ENCODE measurements at regions not wholly inside any gene's neighbourhood (a gene's known extent, or its start where the extent isn't known, plus 50 kb on each side); places are given as distances from the start of the nearest gene placed in this dataset.

DNA sequence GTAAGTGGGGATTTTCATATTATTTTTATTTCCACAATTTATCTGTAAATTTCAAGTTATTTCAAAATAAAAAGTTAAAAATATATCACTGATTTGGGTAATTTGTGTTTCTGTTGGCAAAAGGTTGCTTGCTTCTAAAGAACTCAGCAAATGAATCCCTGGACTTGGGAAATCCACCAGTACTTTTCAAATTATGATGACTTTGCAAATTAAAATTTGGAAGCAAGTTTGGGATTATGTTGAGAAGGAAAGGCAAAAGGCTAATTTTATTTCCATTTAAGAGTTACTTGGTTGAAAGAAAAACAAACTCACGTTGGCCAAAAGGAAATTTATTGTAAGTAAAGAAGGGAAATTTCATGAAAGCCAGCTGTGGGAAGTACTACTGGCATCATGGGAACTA, 220.3 kb downstream of the MAP2K6 start:
- H3F3A ChIP-seq (ENCODE audit: insufficient read depth), result no peaks in the 10 kb centered on the region
- TF ChIP-seq CTCF (IDR thresholded peaks at IDR 0.05; ENCODE audit: insufficient read depth, low read length, poor library complexity, severe bottlenecking) (no peak), EZH2phosphoT487 (conservative IDR thresholded peaks at IDR 0.05; ENCODE audit: low read length) (no peak)
- no peak overlapping the region for H3K4me2 ChIP-seq (ENCODE audit: low read depth, low read length, poor library complexity, severe bottlenecking)
- no peak overlapping the region for H3K9ac ChIP-seq (ENCODE audit: low read length)
- H3K36me3 ChIP-seq (ENCODE audit: low read length), result peaks cover 4% of the 10 kb centered on the region; the same call in 1 of the 2 replicates
- no peaks in the 10 kb centered on the region for H3K9me2 ChIP-seq (replicated peaks; ENCODE audit: insufficient read depth, low read length)
- H3K4me3 ChIP-seq (ENCODE audit: insufficient read depth, low read length, poor library complexity, severe bottlenecking), result no peak overlapping the region
- no peaks in the 10 kb centered on the region for H3K79me2 ChIP-seq (ENCODE audit: insufficient read depth, low read length)
- H3K27me3 ChIP-seq (ENCODE audit: low read length), result no peaks in the 10 kb centered on the region
- no peak overlapping the region for H3K27ac ChIP-seq (ENCODE audit: low read depth, low read length)
- H3K9me3 ChIP-seq (ENCODE audit: insufficient read depth, low read length), result no peaks in the 10 kb centered on the region
- H4K20me1 ChIP-seq (ENCODE audit: low read depth, low read length), result no peaks in the 10 kb centered on the region
- H2AFZ ChIP-seq (ENCODE audit: low read depth, low read length, severe bottlenecking), result no peak overlapping the region

DNA sequence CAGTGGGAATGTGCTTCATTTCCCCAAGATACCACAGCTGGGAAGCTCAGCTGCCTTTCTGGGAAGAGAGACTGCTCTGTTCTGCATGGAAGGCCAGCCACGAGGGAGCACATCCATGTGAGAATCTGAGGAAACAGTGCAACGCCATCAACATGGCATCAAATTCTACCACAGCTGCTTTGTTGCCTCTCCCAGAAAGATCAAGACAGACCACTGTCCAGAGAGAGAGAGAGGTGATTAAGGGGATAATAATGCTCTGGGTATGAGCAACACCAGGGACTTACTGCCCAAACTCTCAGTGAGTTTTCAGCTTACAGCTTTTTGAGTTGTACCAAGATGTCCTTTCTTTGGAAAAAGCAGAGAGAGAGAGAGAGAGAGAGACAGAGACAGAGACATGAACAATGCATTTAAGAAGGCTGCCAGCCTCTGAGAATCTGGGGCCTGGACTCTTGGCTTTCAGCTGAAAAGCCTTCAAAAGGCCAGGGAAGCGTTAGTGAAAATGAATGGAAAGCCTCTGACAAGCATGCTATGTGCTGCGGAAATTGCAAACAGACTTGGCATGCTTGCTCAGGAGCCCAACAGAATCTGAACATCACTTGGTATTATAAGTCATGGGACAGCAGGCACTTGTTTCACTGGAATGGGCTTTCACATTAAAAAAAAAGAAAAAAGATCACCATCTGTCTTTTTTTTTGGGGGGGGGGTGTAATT, 223.1 kb downstream of the MAP2K6 start:
- no peaks in the 10 kb centered on the region for H3F3A ChIP-seq (ENCODE audit: insufficient read depth)
- H3K27ac ChIP-seq (ENCODE audit: low read depth, low read length), result no peak overlapping the region
- no peak overlapping the region for H3K9ac ChIP-seq (ENCODE audit: low read length)
- TF ChIP-seq EZH2phosphoT487 (conservative IDR thresholded peaks at IDR 0.05; ENCODE audit: low read length), result no peak
- TF ChIP-seq CTCF (IDR thresholded peaks at IDR 0.05; ENCODE audit: insufficient read depth, low read length, poor library complexity, severe bottlenecking), result no peak
- H2AFZ ChIP-seq (ENCODE audit: low read depth, low read length, severe bottlenecking), result no peak overlapping the region
- H3K9me3 ChIP-seq (ENCODE audit: insufficient read depth, low read length), result no peaks in the 10 kb centered on the region
- no peaks in the 10 kb centered on the region for H3K79me2 ChIP-seq (ENCODE audit: insufficient read depth, low read length)
- H3K4me2 ChIP-seq (ENCODE audit: low read depth, low read length, poor library complexity, severe bottlenecking), result no peak overlapping the region
- no peaks in the 10 kb centered on the region for H3K36me3 ChIP-seq (ENCODE audit: low read length)
- H3K4me3 ChIP-seq (ENCODE audit: insufficient read depth, low read length, poor library complexity, severe bottlenecking), result no peak overlapping the region
- no peaks in the 10 kb centered on the region for H4K20me1 ChIP-seq (ENCODE audit: low read depth, low read length)
- no peaks in the 10 kb centered on the region for H3K9me2 ChIP-seq (replicated peaks; ENCODE audit: insufficient read depth, low read length)
- H3K27me3 ChIP-seq (ENCODE audit: low read length), result no peaks in the 10 kb centered on the region

DNA sequence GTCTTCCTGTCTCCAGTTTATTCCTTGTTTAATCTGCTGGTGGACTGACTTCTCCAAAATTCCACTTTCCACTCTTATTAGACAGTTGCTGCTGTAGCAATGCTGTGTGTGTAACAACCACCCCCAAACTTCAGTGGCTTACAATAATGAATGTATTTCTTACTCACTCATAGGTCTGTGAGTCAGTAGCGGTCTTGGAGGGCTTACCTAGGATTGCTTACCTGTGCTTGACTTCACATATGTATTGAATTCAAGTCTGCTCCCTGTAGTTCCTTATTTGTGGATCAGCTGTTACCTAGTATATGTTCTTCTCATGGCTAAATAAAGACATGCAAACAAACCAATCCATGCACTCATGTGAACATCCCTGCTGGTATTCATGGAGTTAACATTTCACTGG, 224.6 kb downstream of the MAP2K6 start:
- H3K27ac ChIP-seq (ENCODE audit: low read depth, low read length), result no peak overlapping the region
- H3K9me3 ChIP-seq (ENCODE audit: insufficient read depth, low read length), result no peaks in the 10 kb centered on the region
- H3K4me2 ChIP-seq (ENCODE audit: low read depth, low read length, poor library complexity, severe bottlenecking), result no peak overlapping the region
- H3K79me2 ChIP-seq (ENCODE audit: insufficient read depth, low read length), result no peaks in the 10 kb centered on the region
- no peak overlapping the region for H3K9ac ChIP-seq (ENCODE audit: low read length)
- no peaks in the 10 kb centered on the region for H4K20me1 ChIP-seq (ENCODE audit: low read depth, low read length)
- H3K36me3 ChIP-seq (ENCODE audit: low read length), result no peaks in the 10 kb centered on the region
- no peaks in the 10 kb centered on the region for H3F3A ChIP-seq (ENCODE audit: insufficient read depth)
- TF ChIP-seq EZH2phosphoT487 (conservative IDR thresholded peaks at IDR 0.05; ENCODE audit: low read length) (no peak), CTCF (IDR thresholded peaks at IDR 0.05; ENCODE audit: insufficient read depth, low read length, poor library complexity, severe bottlenecking) (no peak)
- H3K9me2 ChIP-seq (replicated peaks; ENCODE audit: insufficient read depth, low read length), result no peaks in the 10 kb centered on the region
- H3K4me3 ChIP-seq (ENCODE audit: insufficient read depth, low read length, poor library complexity, severe bottlenecking), result no peak overlapping the region
- no peaks in the 10 kb centered on the region for H3K27me3 ChIP-seq (ENCODE audit: low read length)
- H2AFZ ChIP-seq (ENCODE audit: low read depth, low read length, severe bottlenecking), result no peak overlapping the region

Measured in SU-DHL-6 (cell line).